MM.1S (cell line): ENCODE measurements at regions not wholly inside any gene's neighbourhood (a gene's known extent, or its start where the extent isn't known, plus 50 kb on each side); places are given as distances from the start of the nearest gene placed in this dataset.

ENCODE experiments used
- DNase-seq: peaks from one replicate; pipeline ENCODE4 v3.0.0-alpha.2; 2015
- H2AFZ ChIP-seq: fragments of 300-600 bp; sonication (generic); 2 replicates; pipeline ENCODE4 v1.6.0; 2016; ENCODE audit warnings: antibody characterized with exemption, low read length
- H3F3A ChIP-seq: fragments of 300-600 bp; sonication (generic); 2 replicates; pipeline ENCODE4 v1.6.1; 2016; ENCODE audit warnings: mild to moderate bottlenecking, antibody characterized with exemption, low read length, moderate library complexity, mixed read lengths; ENCODE audit not compliant: insufficient read depth
- H3K27ac ChIP-seq: fragments of 300-600 bp; sonication (generic); 2 replicates; pipeline ENCODE4 v1.5.1; 2016; ENCODE audit warnings: mild to moderate bottlenecking, low read length
- H3K27me3 ChIP-seq: fragments of 300-600 bp; sonication (generic); replicated peaks from 2 replicates; pipeline ENCODE4 v1.6.0; 2016; ENCODE audit warnings: low read length; ENCODE audit not compliant: insufficient read depth
- H3K36me3 ChIP-seq: fragments of 300-600 bp; sonication (generic); replicated peaks from 2 replicates; pipeline ENCODE4 v1.6.1; 2016; ENCODE audit warnings: mild to moderate bottlenecking, low read length, mixed read lengths; ENCODE audit not compliant: insufficient read depth
- H3K4me1 ChIP-seq: fragments of 300-600 bp; sonication (generic); 2 replicates; pipeline ENCODE4 v1.6.1; 2016; ENCODE audit warnings: low read length, mixed read lengths
- H3K4me2 ChIP-seq: fragments of 300-600 bp; sonication (generic); 2 replicates; pipeline ENCODE4 v1.6.0; 2016; ENCODE audit warnings: low read depth, low read length
- H3K4me3 ChIP-seq: fragments of 300-600 bp; sonication (generic); 2 replicates; pipeline ENCODE4 v1.5.1; 2016; ENCODE audit warnings: low read length, mixed read lengths
- H3K79me2 ChIP-seq: fragments of 300-600 bp; sonication (generic); 2 replicates; pipeline ENCODE4 v1.6.1; 2016; ENCODE audit warnings: mixed run types, low read length, mixed read lengths
- H3K9ac ChIP-seq: fragments of 300-600 bp; sonication (generic); 2 replicates; pipeline ENCODE4 v1.6.1; 2016; ENCODE audit warnings: low read length, mixed read lengths
- H3K9me2 ChIP-seq: fragments of 300-600 bp; sonication (generic); replicated peaks from 2 replicates; pipeline ENCODE4 v1.6.1; 2016; ENCODE audit warnings: mild to moderate bottlenecking, low read length, mixed read lengths; ENCODE audit not compliant: insufficient read depth
- H3K9me3 ChIP-seq: fragments of 300-600 bp; sonication (generic); replicated peaks from 2 replicates; pipeline ENCODE4 v1.6.1; 2016; ENCODE audit warnings: mild to moderate bottlenecking, low read length, mixed read lengths; ENCODE audit not compliant: insufficient read depth
- H4K20me1 ChIP-seq: fragments of 300-600 bp; sonication (generic); 2 replicates; pipeline ENCODE4 v1.6.1; 2016; ENCODE audit warnings: mild to moderate bottlenecking, low read length, moderate library complexity, mixed read lengths; ENCODE audit not compliant: insufficient read depth
- CTCF ChIP-seq: fragments of 300-600 bp; sonication (generic); IDR thresholded peaks from 2 replicates; pipeline ENCODE4 v1.5.1; 2016; ENCODE audit warnings: antibody characterized with exemption, low read length, mixed read lengths
- EZH2 ChIP-seq: fragments of 300-600 bp; sonication (generic); optimal IDR thresholded peaks from 2 replicates; pipeline ENCODE3; 2017; ENCODE audit warnings: low read depth, mild to moderate bottlenecking, antibody characterized with exemption, low read length, mixed read lengths
- EZH2phosphoT487 ChIP-seq: fragments of 300-600 bp; sonication (generic); IDR thresholded peaks from 2 replicates; pipeline ENCODE4 v1.6.1; 2018; ENCODE audit warnings: antibody characterized with exemption, low read length

GRCh38 chr6:147942363-147942762, 400.3 kb upstream of the SASH1 start:
- TF ChIP-seq EZH2: no peak
- no peak for TF ChIP-seq CTCF
- TF ChIP-seq EZH2phosphoT487: no peak
- H3K9me2 ChIP-seq: no peaks in the 10 kb centered on the region

GRCh38 chr6:147944122-147944521, 398.5 kb upstream of the SASH1 start:
- Histone ChIP-seq H3K4me1 (no peaks in the 10 kb centered on the region), H3K4me3 (no peak overlapping the region), H3F3A (no peaks in the 10 kb centered on the region), H3K27me3 (no peaks in the 10 kb centered on the region), H3K27ac (no peak overlapping the region), H3K9me2 (no peaks in the 10 kb centered on the region), H2AFZ (no peak overlapping the region), H3K9ac (no peak overlapping the region), H3K4me2 (no peak overlapping the region), H4K20me1 (no peaks in the 10 kb centered on the region), H3K36me3 (no peaks in the 10 kb centered on the region), H3K9me3 (no peaks in the 10 kb centered on the region), H3K79me2 (no peaks in the 10 kb centered on the region)
- DNase-seq: no peak
- TF ChIP-seq EZH2: no peak
- no peak for TF ChIP-seq EZH2phosphoT487
- no peak for TF ChIP-seq CTCF

More at GRCh38 chr6:147942363-147942762, 400.3 kb upstream of the SASH1 start:
- no peaks in the 10 kb centered on the region for H3K9me3 ChIP-seq
- no peaks in the 10 kb centered on the region for H3K27me3 ChIP-seq
- no peak overlapping the region for H3K4me2 ChIP-seq
- no peaks in the 10 kb centered on the region for H3K79me2 ChIP-seq
- H4K20me1 ChIP-seq: no peaks in the 10 kb centered on the region
- H3K4me1 ChIP-seq: no peaks in the 10 kb centered on the region
- no peaks in the 10 kb centered on the region for H3F3A ChIP-seq
- H3K27ac ChIP-seq: no peak overlapping the region
- no peak overlapping the region for H2AFZ ChIP-seq
- H3K9ac ChIP-seq: no peak overlapping the region
- H3K4me3 ChIP-seq: no peak overlapping the region
- no peaks in the 10 kb centered on the region for H3K36me3 ChIP-seq
- DNase-seq: no peak

DNA sequence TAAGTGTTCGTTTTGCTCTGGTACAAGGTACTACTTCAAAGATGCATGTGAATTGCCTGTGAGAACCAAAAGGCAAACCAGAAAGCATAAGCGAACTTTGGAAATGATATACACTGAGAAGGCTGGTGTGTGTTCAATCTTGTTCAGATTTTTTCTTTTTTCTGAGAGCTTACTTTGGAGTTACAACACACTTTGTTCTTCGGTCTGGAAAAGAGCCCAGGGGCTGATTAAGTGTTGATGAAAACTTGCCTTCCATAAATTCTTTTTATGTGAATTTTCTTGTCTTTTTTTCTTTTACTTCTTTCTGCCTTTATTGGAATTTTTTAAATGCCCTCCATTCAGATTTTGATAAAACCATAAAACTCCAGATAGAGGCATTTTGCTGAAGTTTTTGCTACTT, 395.1 kb upstream of the SASH1 start:
- Histone ChIP-seq H3K4me1 (no peaks in the 10 kb centered on the region), H3K27me3 (no peaks in the 10 kb centered on the region)

More for the DNA sequence above, 395.1 kb upstream of the SASH1 start:
- no peak for DNase-seq
- no peaks in the 10 kb centered on the region for H3K79me2 ChIP-seq
- H3K9me3 ChIP-seq: no peaks in the 10 kb centered on the region
- H3K27ac ChIP-seq: no peak overlapping the region
- H4K20me1 ChIP-seq: no peaks in the 10 kb centered on the region
- no peaks in the 10 kb centered on the region for H3K9me2 ChIP-seq
- no peaks in the 10 kb centered on the region for H3F3A ChIP-seq
- TF ChIP-seq EZH2phosphoT487 (no peak), EZH2 (no peak), CTCF (no peak)
- no peak overlapping the region for H3K4me3 ChIP-seq
- no peak overlapping the region for H3K4me2 ChIP-seq
- H3K9ac ChIP-seq: no peak overlapping the region
- H2AFZ ChIP-seq: no peak overlapping the region
- H3K36me3 ChIP-seq: no peaks in the 10 kb centered on the region
